Tibial nerve (tissue), 4 donors: ENCODE measurements at regions not wholly inside any gene's neighbourhood (a gene's known extent, or its start where the extent isn't known, plus 50 kb on each side); places are given as distances from the start of the nearest gene placed in this dataset.

Source experiments
- DNase-seq, 2 donors: peaks; one replicate each; pipeline ENCODE4 v3.0.0-alpha.2; 2019; ENCODE audit warnings: low spot score in 2 of 2
- H3K27ac ChIP-seq, 4 donors: fragments of 200-600 bp; sonication (generic) in 3 of 4; one replicate each; pipeline ENCODE4 v1.5.1; 2017 to 2019; ENCODE audit warnings: mild to moderate bottlenecking in 1 of 4
- H3K27me3 ChIP-seq, 2 donors: fragments of 200-600 bp; sonication (generic) in 1 of 2; one replicate each; pipeline versions ENCODE4 v1.5.1 to v1.6.0; 2017 to 2019
- H3K36me3 ChIP-seq, 3 donors: fragments of 200-600 bp; sonication (generic); one replicate each; pipeline ENCODE4 v1.5.1; 2018 to 2019
- H3K4me1 ChIP-seq, 4 donors: fragments of 200-600 bp; sonication (generic) in 3 of 4; one replicate each; pipeline ENCODE4 v1.5.1; 2017 to 2019
- H3K4me3 ChIP-seq, 4 donors: fragments of 200-600 bp; sonication (generic) in 3 of 4; one replicate each; pipeline ENCODE4 v1.5.1; 2017 to 2019; ENCODE audit warnings: mild to moderate bottlenecking in 1 of 4, moderate library complexity in 1 of 4
- H3K9me3 ChIP-seq, 4 donors: fragments of 200-600 bp; sonication (generic) in 3 of 4; one replicate each; pipeline ENCODE4 v1.5.1; 2017 to 2019
- EP300 ChIP-seq, 2 donors: sonication (generic); formaldehyde crosslinking; IDR thresholded peaks; one replicate each; pipeline ENCODE4 v1.6.1; 2017; ENCODE audit warnings: antibody characterized with exemption in 2 of 2, mild to moderate bottlenecking in 1 of 2
- POLR2A ChIP-seq, 2 donors: fragments of 450-650 bp; IDR thresholded peaks; one replicate each; pipeline ENCODE4 v1.6.1; 2017; ENCODE audit warnings: antibody characterized with exemption in 2 of 2, mild to moderate bottlenecking in 2 of 2, moderate library complexity in 2 of 2
- WGBS, 2 donors: methylation state at CpG; one replicate each; pipeline ENCODE4 v1.1.5; 2018; 5-methylcytosine and 5-hydroxymethylcytosine counted together
- TF ChIP-seq, protein P1 (sequence below), 5 experiments: fragments of 200-600 bp in 3 of 5; fragments of 450-650 bp in 2 of 5; sonication (generic) in 3 of 5; IDR thresholded peaks; one replicate each; pipeline ENCODE4 v1.5.1; 2016 to 2019; ENCODE audit warnings: antibody characterized with exemption in 5 of 5, mild to moderate bottlenecking in 3 of 5, moderate library complexity in 2 of 5

GRCh38 chr13:22064854-22065620 lies 394.2 kb downstream of the FGF9 start:
- no peaks in the 10 kb centered on the region for H3K9me3 ChIP-seq
- H3K36me3 ChIP-seq, result no peaks in the 10 kb centered on the region
- no peak overlapping the region for H3K4me3 ChIP-seq
- TF ChIP-seq, protein P1, sequence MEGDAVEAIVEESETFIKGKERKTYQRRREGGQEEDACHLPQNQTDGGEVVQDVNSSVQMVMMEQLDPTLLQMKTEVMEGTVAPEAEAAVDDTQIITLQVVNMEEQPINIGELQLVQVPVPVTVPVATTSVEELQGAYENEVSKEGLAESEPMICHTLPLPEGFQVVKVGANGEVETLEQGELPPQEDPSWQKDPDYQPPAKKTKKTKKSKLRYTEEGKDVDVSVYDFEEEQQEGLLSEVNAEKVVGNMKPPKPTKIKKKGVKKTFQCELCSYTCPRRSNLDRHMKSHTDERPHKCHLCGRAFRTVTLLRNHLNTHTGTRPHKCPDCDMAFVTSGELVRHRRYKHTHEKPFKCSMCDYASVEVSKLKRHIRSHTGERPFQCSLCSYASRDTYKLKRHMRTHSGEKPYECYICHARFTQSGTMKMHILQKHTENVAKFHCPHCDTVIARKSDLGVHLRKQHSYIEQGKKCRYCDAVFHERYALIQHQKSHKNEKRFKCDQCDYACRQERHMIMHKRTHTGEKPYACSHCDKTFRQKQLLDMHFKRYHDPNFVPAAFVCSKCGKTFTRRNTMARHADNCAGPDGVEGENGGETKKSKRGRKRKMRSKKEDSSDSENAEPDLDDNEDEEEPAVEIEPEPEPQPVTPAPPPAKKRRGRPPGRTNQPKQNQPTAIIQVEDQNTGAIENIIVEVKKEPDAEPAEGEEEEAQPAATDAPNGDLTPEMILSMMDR (IDR thresholded peaks at IDR 0.05), result no peak
- no peak for TF ChIP-seq POLR2A (IDR thresholded peaks at IDR 0.05)
- no peak for TF ChIP-seq EP300 (IDR thresholded peaks at IDR 0.05)
- 53 to 55% methylated on average over 13 of the region's 13 CpGs for WGBS, 2 donors
- H3K27me3 ChIP-seq, result no peaks in the 10 kb centered on the region
- no peaks in the 10 kb centered on the region for H3K4me1 ChIP-seq
- no peak for DNase-seq
- H3K27ac ChIP-seq, result no peak overlapping the region

GRCh38 chr13:22073718-22074117 lies 402.8 kb downstream of the FGF9 start:
- no peaks in the 10 kb centered on the region for H3K9me3 ChIP-seq
- TF ChIP-seq POLR2A (IDR thresholded peaks at IDR 0.05) (no peak), EP300 (IDR thresholded peaks at IDR 0.05) (no peak)
- TF ChIP-seq, protein P1 (IDR thresholded peaks at IDR 0.05), result no peak
- no peaks in the 10 kb centered on the region for H3K27me3 ChIP-seq
- 66 to 69% methylated on average over 5 of the region's 5 CpGs for WGBS, 2 donors
- no peak for DNase-seq
- no peaks in the 10 kb centered on the region for H3K4me1 ChIP-seq
- no peak overlapping the region for H3K27ac ChIP-seq
- H3K36me3 ChIP-seq, result no peaks in the 10 kb centered on the region
- H3K4me3 ChIP-seq, result no peak overlapping the region

DNA sequence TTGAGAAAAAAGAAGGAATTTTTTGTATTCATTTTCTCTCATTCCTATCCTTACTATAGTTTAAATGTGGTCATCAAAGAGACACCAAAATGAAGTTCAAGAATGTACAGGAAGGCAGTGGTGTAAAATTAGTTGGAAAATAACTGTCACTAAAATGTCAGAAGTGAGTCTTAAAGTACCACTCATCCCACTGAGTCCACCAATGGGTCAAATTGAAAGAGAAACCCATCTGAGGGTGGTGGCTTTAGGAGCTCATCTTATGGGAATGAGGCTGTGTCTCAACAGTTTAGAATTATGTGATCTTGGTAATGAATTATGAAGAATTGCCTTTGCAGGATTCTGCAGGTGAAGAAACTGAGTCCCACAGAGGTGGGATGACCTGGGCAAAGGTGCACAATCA lies 403.5 kb downstream of the FGF9 start:
- Histone ChIP-seq H3K4me3 (no peak overlapping the region), H3K4me1 (no peaks in the 10 kb centered on the region), H3K27me3 (no peaks in the 10 kb centered on the region), H3K9me3 (no peaks in the 10 kb centered on the region), H3K27ac (no peak overlapping the region), H3K36me3 (no peaks in the 10 kb centered on the region)
- TF ChIP-seq EP300 (IDR thresholded peaks at IDR 0.05) (no peak), POLR2A (IDR thresholded peaks at IDR 0.05) (no peak)
- TF ChIP-seq, protein P1 (IDR thresholded peaks at IDR 0.05), result no peak
- DNase-seq, result no peak

- no peaks in the 10 kb centered on the region for H3K36me3 ChIP-seq
- WGBS, 2 donors, result 56 to 62% methylated on average over 2 of the region's 2 CpGs
- H3K4me1 ChIP-seq, result no peaks in the 10 kb centered on the region
- TF ChIP-seq EP300 (IDR thresholded peaks at IDR 0.05) (no peak), POLR2A (IDR thresholded peaks at IDR 0.05) (no peak)
- TF ChIP-seq, protein P1 (IDR thresholded peaks at IDR 0.05), result no peak
- no peaks in the 10 kb centered on the region for H3K9me3 ChIP-seq
- H3K4me3 ChIP-seq, result no peak overlapping the region
- H3K27me3 ChIP-seq, result no peaks in the 10 kb centered on the region
- no peak overlapping the region for H3K27ac ChIP-seq
- no peak for DNase-seq
Observed at GRCh38 chr13:22076658-22077057, 405.8 kb downstream of the FGF9 start.

GRCh38 chr13:22077205-22077683 lies 406.4 kb downstream of the FGF9 start:
- no peak overlapping the region for H3K4me3 ChIP-seq
- 42 to 50% methylated on average over 3 of the region's 3 CpGs for WGBS, 2 donors
- H3K27me3 ChIP-seq, result no peaks in the 10 kb centered on the region
- no peak overlapping the region for H3K27ac ChIP-seq
- TF ChIP-seq POLR2A (IDR thresholded peaks at IDR 0.05), result no peak
- TF ChIP-seq EP300 (IDR thresholded peaks at IDR 0.05), result peak in 1 of 2 donors; percentile 20
- no peaks in the 10 kb centered on the region for H3K9me3 ChIP-seq
- H3K4me1 ChIP-seq, result no peaks in the 10 kb centered on the region
- DNase-seq, result no peak
- H3K36me3 ChIP-seq, result no peaks in the 10 kb centered on the region
